ENCODE measurements at regions not wholly inside any gene's neighbourhood (a gene's known extent, or its start where the extent isn't known, plus 50 kb on each side); places are given as distances from the start of the nearest gene placed in this dataset.

- TF ChIP-seq CTCF (conservative IDR thresholded peaks at IDR 0.05; ENCODE audit: low read depth, low read length), result no peak
- TF ChIP-seq EZH2 (IDR thresholded peaks at IDR 0.05; ENCODE audit: low read length, unreplicated experiment), result no peak
Observed at GRCh38 chr6:137794516-137795201, 72.4 kb upstream of the TNFAIP3 start.

Measured in PC-3 (cell line).